NCI-H446 (cell line): ENCODE measurements at regions not wholly inside any gene's neighbourhood (a gene's known extent, or its start where the extent isn't known, plus 50 kb on each side); places are given as distances from the start of the nearest gene placed in this dataset.
"Not testable (repeated sequence)": the region's sequence is repeated elsewhere in the genome, so short reads cannot be mapped to it uniquely, and the experiment has no call there.

ENCODE experiments used
- DNase-seq, 2 experiments: peaks; one replicate each; lab custom pipeline; 2025; lab: John Stamatoyannopoulos, UW

DNA sequence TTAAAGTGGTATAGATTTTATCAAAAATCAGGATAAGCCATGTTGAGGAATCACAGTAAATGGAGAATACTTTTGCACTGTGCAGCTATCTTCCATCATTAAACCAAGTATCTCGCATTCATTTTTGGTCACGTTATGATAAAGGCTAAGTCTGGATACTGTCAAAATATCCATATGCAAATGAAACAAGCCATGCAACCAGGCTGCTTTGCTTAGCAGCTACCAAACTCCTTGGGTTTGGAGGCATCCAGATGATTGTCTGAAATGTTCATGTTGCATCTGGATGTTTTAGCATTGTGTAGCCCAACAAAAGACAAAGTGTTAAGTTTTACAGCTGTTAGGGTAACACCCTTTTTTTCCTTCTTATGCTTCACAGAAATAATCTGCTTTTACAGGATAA is 322.9 kb upstream of the MDFIC2 start:
- DNase-seq: no peak

DNA sequence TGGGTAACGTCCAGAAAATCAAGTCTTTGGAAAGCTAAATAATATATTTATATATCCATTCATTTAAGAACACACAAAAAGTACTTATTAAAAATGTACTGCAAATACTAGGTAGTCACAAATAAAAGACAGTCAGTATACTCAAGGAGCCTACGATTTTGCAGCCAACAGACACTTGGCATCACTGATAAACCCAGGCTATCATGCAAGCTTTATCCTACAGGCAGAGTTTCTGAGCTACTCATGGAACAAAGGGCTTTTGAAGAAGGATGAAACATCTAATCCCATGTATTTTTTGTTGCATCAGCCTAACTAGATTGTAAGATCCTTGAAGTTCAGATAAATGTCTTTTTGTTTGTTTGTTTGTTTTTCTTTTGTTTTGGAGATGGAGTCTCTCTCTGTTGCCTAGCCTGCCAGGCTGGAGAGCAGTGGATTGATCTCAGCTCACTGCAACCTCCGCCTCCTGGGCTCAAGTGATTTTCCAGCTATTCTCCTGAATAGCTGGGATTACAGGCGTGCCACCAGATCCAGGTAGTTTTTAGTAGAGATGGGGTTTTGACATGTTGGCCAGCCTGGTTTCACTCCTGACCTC is 319.4 kb upstream of the MDFIC2 start:
- DNase-seq: no peak

DNA sequence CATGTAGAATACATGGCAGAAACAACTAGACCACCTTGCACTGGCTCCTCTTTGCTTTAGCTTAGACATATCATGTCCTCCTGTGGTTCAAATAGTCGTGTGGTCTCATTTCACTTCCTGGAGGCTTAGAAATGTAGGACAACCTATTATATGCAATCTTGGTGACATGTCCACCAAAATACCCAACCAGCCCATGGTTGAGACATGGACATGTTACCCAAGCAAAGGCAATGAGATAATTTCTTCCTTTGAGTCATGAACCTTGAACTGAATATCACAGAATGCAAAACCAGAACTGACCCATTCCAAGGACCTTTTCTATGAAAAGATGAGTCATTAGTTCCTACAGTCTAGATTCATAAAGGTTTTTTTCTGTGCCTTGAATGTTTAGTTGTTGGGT is 309.0 kb upstream of the MDFIC2 start:
- no peak for DNase-seq

DNA sequence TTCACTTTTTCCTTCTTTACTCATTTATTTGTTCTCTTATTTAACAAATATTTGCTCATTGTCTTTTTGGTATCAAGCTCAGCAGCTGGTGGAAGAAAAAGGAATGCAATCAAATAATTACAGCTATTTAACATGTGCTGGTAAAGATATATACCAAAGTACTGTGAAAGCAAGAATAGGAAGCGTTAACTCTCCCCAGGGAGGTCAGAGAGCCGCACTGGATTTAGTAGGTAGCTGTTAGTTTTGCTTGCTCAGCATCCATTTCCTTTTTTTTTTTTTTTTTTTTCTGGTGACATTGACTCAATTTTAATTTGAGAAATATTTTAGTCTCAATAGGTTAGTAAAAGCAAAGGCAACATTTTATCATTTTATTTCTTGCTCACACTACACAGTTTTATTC is 308.5 kb upstream of the MDFIC2 start:
- no peak for DNase-seq

DNA sequence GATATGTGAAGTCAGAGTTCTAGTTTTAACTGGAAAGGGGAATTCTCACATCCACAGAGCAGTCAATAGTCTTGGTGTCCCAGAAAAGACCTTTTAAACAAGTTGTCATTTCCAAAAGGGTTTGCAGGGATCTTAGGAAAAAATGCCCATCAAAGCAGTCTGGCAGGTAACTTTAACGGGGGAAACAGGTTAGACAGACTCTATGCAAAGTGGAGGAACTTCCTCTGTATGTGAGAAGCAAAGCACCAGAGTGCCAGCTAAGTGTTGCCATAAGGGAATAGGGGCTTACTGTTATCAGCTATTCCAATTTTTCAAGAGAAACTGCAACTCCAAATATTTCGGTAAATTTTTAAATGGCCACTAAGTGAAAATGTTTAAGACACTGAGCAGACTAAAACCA is 307.9 kb upstream of the MDFIC2 start:
- no peak for DNase-seq

DNA sequence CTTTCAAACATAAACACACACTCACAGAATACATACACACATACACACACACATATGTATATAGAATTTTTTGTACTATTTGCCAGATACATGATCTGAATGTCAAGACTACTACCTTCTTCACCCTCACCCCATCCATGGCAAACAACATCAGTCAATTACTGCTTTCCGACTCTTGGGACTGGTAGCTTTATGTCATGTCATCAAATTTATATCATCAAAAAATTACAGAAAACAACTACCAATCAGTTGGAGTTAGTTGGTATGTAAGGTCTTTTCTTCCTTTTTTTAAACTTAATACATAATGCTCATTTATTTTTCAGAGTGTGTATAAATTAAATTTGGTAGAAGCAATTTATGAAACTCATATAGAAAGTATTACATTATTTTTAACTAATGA is 305.7 kb upstream of the MDFIC2 start:
- no peak for DNase-seq

DNA sequence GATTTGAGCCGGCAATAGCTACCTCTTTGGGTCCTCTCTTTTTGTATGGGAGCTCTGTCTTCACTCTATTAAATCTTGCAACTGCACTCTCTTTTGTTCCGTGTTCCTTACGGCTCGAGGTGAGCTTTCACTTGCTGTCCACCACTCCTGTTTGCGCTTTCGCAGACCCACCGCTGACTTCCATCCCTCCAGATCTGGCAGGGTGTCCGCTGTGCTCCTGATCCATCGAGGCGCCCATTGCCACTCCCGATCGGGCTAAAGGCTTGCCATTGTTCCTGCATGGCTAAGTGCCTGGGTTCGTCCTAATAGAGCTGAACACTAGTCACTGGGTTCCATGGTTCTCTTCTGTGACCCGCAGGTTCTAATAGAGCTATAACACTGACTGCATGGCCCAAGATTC is 304.9 kb upstream of the MDFIC2 start:
- not testable (repeated sequence) for DNase-seq

DNA sequence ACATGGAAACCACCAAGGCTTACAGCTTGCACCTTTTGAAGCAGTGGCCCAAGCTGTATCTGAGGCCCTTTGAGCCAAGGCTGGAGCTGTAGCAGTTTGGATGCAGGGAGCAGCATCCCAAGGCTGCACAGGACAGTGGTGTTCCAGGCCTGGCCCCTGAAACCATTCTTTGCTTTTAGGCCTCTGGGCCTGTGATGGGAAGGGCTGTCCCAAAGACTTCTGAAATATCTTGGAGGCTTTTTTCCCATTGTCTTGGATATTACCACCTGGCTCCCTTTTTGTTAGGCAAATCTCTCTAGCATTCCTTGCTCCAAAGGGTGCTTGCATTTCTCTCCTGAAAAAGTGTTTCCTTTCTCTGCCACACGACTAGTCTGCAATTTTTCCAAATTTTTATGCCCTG is 302.8 kb upstream of the MDFIC2 start:
- no peak for DNase-seq

DNA sequence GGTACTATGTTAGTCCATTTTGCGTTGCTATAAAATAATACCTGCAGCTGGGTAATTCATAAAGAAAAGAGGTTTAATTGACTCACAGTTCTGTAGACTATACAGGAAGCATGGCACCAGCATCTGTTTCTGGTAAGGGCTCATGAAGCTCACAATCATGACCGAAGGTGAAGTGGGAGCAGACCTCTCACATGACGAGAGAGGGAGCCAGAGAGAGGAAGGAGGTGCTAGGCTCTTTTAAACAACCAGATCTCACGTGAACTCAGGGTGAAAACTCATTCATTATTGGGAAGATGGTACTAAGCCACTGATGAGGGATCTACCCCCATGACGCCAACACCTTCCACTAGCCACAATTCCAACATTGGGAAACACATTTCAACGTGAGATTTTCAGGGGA is 301.7 kb upstream of the MDFIC2 start:
- no peak for DNase-seq

DNA sequence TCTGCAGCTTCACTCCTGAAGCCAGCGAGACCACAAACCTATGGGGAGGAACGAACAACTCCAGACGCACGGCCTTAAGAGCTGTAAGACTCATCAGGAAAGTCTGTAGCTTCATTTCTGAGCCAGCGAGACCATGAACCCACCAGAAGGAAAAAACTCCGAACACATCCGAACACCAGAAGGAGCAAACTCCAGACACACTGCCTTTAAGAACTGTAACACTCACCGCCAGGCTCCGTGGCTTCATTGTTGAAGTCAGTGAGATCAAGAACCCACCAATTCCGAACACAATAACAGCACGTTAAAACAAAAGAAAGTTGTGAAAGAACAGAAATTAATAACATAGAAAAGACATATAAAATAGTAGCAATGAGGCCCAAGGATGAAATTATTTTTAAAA is 300.5 kb upstream of the MDFIC2 start:
- DNase-seq: no peak

DNA sequence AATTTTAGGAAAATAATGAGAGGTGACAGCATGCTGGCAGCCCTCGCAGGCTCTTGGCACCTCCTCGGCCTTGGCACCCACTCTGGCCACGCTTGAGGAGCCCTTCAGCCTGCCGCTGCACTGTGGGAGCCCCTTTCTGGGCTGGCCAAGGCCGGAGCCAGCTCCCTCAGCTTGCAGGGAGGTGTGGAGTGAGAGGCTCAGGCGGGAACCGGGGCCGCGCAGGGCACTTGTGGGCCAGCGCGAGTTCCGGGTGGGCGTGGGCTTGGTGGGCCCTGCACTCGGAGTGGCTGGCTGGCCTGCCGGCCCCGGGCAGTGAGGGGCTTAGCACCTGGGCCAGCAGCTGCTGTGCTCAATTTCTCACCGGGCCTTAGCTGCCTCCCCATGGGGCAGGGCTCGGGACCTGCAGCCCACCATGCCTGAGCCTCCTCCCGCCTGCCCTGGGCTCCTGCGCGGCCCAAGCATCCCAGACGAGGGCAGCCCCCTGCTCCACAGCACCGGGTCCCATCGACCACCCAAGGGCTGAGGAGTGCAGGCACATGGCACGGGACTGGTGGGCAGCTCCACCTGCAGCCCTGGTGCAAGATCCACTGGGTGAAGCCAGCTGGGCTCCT is 299.3 kb upstream of the MDFIC2 start:
- DNase-seq: peak; percentile 38 to 86

DNA sequence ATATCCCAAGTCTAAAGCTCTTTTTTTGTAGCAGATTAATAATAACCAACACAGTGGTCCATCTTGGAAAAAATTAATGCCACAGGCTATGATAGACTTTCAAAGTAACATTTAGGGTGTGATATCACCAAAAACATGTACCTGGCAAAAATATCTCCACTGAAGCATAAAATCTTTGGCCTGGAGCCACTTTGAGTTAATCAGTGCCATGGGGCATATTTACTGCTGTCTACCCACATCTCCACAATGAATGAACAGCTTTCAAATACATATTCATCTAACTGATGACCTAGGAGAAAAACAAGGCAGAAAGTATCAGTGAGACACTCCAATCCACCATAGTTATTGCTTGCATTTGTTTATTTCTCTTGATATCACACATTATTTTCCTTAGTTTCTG is 296.0 kb upstream of the MDFIC2 start:
- peak in 1 of 2 experiments; percentile 53 for DNase-seq

DNA sequence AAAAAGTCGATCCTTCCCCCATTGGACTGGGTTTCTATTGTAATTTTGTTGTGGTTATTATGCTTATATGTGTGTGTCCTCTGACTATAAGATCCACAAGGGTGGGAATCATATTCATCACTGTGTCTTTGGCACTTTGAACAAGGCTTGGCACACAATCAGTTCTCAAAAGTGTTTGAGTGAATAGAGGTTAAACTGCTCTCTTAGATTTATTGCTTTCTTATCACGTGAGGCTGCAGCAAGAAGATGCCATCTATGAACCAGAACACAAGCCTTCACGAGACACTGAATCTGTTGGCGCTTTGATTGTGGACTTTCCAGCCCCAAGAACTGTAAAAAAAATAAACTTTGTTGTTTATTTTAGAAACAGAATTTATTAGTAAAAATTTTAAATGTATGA is 295.0 kb upstream of the MDFIC2 start:
- DNase-seq: peak; percentile 19 to 73

DNA sequence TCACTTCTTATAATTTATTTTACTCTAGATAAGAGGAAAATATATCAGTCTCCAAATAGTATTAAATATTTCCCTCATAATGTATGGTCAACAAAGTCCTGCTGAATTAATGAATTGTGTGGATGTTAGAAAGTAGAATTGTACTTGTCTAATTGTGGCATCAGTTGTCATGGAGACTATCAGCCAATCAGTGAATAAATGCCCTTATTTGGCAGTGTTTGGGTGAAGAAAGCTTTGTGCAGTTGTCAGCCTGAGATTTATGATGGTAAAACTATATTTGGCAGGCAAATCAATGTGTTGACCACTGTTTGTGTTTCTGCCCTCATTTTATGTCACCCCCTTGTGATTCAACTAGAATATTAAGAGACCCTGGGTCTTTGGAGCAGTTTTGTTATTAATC is 293.6 kb upstream of the MDFIC2 start:
- peak; percentile 36 to 60 for DNase-seq

DNA sequence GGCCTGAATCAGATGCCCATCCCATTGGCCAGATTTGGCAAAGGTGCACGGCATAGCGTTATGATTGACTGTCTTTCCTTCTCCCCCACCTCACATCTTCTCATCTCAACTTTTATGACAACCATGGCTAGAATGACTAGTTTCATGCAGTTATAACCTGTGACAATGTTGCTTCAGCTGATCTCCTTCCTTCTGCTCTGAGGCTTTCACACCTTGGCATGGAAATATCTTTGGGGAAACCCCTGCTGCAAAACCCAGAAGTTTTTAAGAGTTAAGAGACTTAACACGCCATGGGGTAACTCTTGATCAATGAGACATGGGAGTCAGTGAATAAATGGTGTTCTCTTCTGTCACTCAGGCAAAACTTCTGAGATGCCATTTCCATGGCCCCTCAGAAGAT is 290.7 kb upstream of the MDFIC2 start:
- no peak for DNase-seq

DNA sequence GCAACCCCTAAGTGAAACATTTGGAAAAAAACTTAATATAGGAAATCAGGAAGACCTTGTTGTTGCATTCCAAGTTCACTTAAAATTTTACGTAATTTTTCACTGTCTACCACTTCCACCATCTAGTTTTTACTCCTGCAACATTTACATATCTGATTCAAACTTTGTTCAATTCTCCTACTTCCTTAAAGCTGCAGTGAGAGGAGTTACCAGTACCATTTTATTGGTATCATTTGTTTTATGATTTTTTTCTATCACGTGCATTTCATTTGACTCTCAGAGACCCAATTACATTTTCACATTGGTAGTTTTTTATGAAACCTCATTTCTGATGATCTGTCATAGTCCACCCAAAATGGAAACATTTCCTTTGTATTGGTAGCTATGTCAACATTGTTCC is 284.9 kb upstream of the MDFIC2 start:
- no peak for DNase-seq

DNA sequence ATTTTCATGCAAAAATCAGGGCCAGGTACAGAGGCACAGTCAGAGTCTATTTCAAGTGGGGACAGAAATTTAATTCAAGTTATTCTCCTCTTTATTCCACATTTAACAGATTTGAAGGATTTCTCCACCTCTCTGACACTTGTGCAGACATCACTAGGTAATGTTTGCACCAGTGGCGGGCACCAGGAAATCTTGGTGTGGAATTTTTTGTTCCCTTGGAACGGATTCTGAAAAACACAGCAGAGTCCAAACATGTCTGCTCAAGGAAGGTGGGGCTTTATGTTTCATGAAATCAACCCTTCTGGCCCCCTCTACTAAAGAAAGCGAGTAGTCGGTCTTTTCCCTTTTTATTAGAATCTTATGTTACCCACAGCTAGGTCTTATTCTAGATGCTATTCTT is 271.2 kb upstream of the MDFIC2 start:
- DNase-seq: no peak

DNA sequence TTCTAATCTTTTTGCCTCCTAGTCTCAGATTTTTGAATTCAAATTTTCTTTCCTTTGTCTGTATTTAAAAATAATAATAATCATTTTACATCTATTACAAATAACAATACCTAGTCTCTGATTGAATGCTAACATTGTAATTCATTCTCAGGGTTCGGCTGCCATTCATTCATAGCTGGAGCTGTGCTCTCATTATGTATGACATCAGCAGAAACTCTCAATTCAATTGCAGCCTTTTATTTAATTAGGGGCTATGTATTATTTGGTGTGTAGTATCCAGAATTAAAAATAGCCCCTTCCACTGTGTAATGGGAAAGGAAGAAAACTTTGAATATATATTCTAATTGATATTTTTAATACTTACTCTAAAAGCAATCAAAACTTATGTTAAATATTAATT is 270.4 kb upstream of the MDFIC2 start:
- no peak for DNase-seq

DNA sequence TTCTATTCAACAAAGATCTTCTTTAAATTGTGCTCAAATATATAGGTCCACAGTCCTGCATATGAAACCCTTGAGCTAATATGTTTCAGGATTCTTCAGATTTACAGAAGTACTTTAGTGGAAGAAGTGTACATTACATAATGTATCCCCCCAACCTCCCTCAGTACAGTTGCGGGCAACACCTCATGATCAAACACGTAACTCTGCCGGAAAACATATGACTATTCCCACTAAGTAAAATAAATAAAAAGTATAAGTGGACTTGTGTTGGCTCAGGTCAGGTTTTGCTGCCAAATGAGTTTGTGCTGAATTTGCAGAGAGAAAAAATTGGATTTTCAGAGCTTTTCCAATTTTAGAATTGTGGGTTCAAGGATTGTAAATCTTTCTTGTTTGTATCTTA is 267.6 kb upstream of the MDFIC2 start:
- DNase-seq: no peak

DNA sequence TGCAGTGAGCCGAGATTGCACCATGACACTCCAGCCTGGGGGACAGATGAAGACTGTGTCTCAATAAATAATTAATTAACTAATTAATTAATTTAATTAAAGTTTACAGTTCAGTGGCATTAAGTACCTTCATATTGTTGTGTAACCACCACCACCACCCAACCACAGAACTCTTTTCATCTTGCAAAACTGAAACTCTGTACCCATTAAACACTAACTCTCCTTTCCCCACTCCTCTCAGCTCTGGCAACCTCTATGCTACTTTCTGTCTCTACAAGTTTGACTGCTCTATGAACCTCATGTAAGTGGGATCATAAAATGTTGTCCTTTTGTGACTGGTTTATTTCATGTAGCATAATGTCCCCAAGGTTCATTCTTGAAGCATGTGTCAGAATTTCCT is 259.3 kb upstream of the MDFIC2 start:
- DNase-seq: no peak

DNA sequence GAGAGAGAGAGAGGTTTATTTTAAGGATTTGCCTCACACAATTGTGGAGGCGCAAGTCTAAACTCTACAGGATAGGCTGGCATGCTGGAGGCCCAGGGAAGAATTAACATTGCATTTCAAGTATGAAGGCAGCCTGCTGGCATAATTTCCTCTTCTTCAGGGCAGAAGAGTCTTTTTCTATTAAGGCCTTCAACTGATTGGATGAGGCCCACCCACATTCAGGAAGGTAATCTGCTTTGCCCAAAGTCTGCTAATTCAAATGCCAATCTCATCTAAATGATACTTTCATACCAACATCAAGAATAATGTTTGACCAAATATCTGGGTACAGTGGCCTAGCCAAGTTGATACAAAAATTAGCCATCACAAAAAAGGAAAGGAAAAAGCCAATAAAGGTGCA is 258.1 kb upstream of the MDFIC2 start:
- DNase-seq: no peak

DNA sequence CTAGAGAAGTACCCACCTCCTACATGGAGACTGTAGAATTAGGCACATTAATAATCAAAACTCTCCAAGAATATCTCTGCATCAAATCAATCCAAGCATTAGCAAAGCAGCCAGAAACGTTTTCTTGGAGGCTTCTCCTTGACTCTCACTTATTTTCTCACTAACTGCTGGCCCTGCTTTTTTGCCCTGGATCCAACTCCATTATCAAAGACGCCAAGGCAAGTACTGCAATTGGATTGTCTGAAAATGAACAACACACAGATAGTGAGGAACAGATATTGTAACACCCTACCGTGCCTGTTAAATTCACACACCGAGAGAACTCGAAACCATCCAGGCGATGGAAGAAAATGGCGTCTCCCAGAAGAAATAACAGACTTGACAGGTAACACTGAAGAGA is 256.2 kb upstream of the MDFIC2 start:
- DNase-seq: no peak

DNA sequence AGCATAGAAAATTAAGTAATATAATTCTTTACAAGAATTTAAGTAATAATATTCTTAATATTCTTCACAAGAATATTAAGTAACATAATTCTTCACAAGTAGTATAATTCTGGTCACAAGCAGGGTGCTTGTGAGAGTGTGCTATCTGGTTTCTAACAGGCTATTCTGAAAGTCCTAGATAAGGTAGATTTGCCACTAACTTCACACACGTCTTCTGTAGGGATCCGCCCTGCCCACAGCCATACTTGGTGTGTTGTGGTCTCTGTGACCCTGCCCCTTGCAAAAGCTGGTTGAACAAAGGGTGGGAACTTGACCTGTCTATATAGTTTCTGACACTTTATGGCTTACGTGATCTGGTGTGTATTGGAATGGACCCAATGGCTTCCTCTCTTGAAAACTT is 253.4 kb upstream of the MDFIC2 start:
- no peak for DNase-seq

DNA sequence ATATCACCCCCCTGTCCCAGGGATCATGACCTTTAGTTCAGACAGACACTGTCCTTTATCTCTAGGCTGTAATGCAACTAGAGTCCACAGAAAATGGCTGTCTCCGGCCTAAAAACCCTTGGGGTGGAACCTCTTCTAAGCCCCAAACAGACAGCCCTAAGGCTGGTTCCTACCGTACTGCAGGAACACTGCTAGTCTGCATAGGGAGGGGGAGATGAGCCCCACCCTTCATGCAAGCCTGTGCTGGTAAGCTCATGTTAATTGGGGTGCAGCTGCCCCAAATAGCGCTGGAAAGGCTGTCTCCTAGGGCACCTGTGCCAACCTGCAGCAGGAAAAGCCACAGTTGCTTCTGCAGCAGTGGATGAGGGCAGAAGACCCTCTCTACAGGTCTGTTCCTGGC is 252.1 kb upstream of the MDFIC2 start:
- DNase-seq: no peak

DNA sequence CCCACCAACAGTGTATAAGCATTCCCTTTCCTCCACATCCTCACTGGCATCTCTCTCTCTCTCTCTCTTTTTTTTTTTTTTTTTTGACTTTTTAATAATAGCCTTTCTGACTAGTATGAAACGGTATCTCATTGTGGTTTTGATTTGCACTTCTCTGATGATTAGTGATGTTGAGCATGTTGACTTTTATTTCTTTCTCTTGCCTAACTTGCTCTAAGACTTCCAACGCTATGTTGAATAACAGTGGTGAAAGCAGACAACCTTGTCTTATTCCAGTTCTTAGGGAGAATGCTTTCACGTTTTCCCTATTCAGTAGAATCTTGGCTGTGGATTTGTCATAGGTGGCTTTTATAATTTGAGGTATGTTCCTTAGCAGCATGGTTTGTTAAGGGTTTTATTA is 249.4 kb upstream of the MDFIC2 start:
- no peak for DNase-seq
